Neural cell (in vitro differentiated cells): ENCODE measurements at regions not wholly inside any gene's neighbourhood (a gene's known extent, or its start where the extent isn't known, plus 50 kb on each side); places are given as distances from the start of the nearest gene placed in this dataset.

Experiments used
- H2AFZ ChIP-seq: fragments of 200-600, 300-800 bp; sonication (generic), shearing (Covaris generic); 2 replicates; pipeline ENCODE4 v1.6.0; 2014; ENCODE audit warnings: low read depth, mild to moderate bottlenecking, antibody characterized with exemption, low read length, moderate library complexity
- H3F3A ChIP-seq: fragments of 200-600 bp; shearing (Covaris generic); 2 replicates; pipeline ENCODE4 v1.6.1; 2016; ENCODE audit warnings: mild to moderate bottlenecking, moderate library complexity, mixed read lengths, antibody characterized with exemption, low read length; ENCODE audit not compliant: insufficient read depth, poor library complexity, severe bottlenecking
- H3K27ac ChIP-seq: fragments of 200-600, 300-800 bp; sonication (generic), shearing (Covaris generic); 2 replicates; pipeline ENCODE4 v1.5.1; 2014; ENCODE audit warnings: mild to moderate bottlenecking, low read length, moderate library complexity
- H3K27me3 ChIP-seq: fragments of 300-800, 200-600 bp; sonication (generic), shearing (Covaris generic); 2 replicates; pipeline ENCODE4 v1.6.0; 2014; ENCODE audit warnings: mild to moderate bottlenecking, low read depth, low read length, moderate library complexity; ENCODE audit not compliant: insufficient read depth
- H3K36me3 ChIP-seq: fragments of 300-800, 200-600 bp; sonication (generic), shearing (Covaris generic); 2 replicates; pipeline ENCODE4 v1.5.1; 2014; ENCODE audit warnings: mild to moderate bottlenecking, antibody characterized with exemption, low read length, moderate library complexity; ENCODE audit not compliant: insufficient read depth
- H3K4me2 ChIP-seq: fragments of 300-800, 200-600 bp; sonication (generic), shearing (Covaris generic); 2 replicates; pipeline ENCODE4 v1.6.0; 2014; ENCODE audit warnings: mild to moderate bottlenecking, low read length
- H3K4me3 ChIP-seq: fragments of 300-800, 200-600 bp; sonication (generic), shearing (Covaris generic); 2 replicates; pipeline ENCODE4 v1.5.1; 2014; ENCODE audit warnings: mild to moderate bottlenecking, low read length, moderate library complexity
- H3K79me2 ChIP-seq: fragments of 200-600 bp; shearing (Covaris generic); replicated peaks from 2 replicates; pipeline ENCODE4 v1.6.0; 2014; ENCODE audit warnings: mild to moderate bottlenecking, low read length, moderate library complexity; ENCODE audit not compliant: insufficient read depth
- H3K9ac ChIP-seq: fragments of 300-800, 200-600 bp; sonication (generic), shearing (Covaris generic); 2 replicates; pipeline ENCODE4 v1.6.1; 2016; ENCODE audit warnings: mild to moderate bottlenecking, low read length, mixed read lengths
- H3K9me2 ChIP-seq: fragments of 200-600 bp; shearing (Covaris generic); 2 replicates; pipeline ENCODE4 v1.6.1; 2016; ENCODE audit warnings: mild to moderate bottlenecking, low read length, mixed read lengths; ENCODE audit not compliant: insufficient read depth
- H3K9me3 ChIP-seq: fragments of 200-600, 300-800 bp; sonication (generic), shearing (Covaris generic); 2 replicates; pipeline ENCODE4 v1.6.1; 2016; ENCODE audit warnings: mild to moderate bottlenecking, mixed run types, low read length, moderate library complexity, mixed read lengths
- H4K20me1 ChIP-seq: fragments of 200-600 bp; shearing (Covaris generic); 2 replicates; pipeline ENCODE4 v1.6.1; 2016; ENCODE audit warnings: mild to moderate bottlenecking, mixed run types; ENCODE audit not compliant: insufficient read depth
- EP300 ChIP-seq: fragments of 450-650 bp; conservative IDR thresholded peaks from 2 replicates; pipeline ENCODE4 v1.6.1; 2014; ENCODE audit warnings: antibody characterized with exemption, mild to moderate bottlenecking, moderate library complexity; ENCODE audit not compliant: poor library complexity, severe bottlenecking
- EZH2 ChIP-seq: fragments of 200-600, 300-800 bp; shearing (Covaris generic), sonication (generic); IDR thresholded peaks from 2 replicates; pipeline ENCODE4 v1.6.1; 2014; ENCODE audit warnings: antibody characterized with exemption, low read length, borderline replicate concordance, mild to moderate bottlenecking; ENCODE audit not compliant: insufficient read depth, poor library complexity, severe bottlenecking
- MXI1 ChIP-seq: fragments of 450-650 bp; conservative IDR thresholded peaks from 2 replicates; pipeline ENCODE4 v1.6.1; 2014; ENCODE audit warnings: antibody characterized with exemption, mild to moderate bottlenecking; ENCODE audit not compliant: poor library complexity, severe bottlenecking
- POLR2AphosphoS5 ChIP-seq: IDR thresholded peaks from 2 replicates; pipeline ENCODE4 v1.6.1; 2012
- RAD21 ChIP-seq: fragments of 450-650 bp; conservative IDR thresholded peaks from 2 replicates; pipeline ENCODE4 v1.6.1; 2014; ENCODE audit warnings: antibody characterized with exemption, mild to moderate bottlenecking, moderate library complexity
- SMC3 ChIP-seq: fragments of 450-650 bp; conservative IDR thresholded peaks from 2 replicates; pipeline ENCODE4 v1.6.1; 2014; ENCODE audit warnings: antibody characterized with exemption, mild to moderate bottlenecking, moderate library complexity; ENCODE audit not compliant: poor library complexity
- TAF1 ChIP-seq: IDR thresholded peaks from 2 replicates; pipeline ENCODE4 v1.6.1; 2012; ENCODE audit warnings: low read depth
- TF ChIP-seq, protein P1 (sequence below): fragments of 450-650 bp; IDR thresholded peaks from 2 replicates; pipeline ENCODE4 v1.5.1; 2014; ENCODE audit warnings: antibody characterized with exemption, mild to moderate bottlenecking, moderate library complexity; ENCODE audit not compliant: poor library complexity, severe bottlenecking
- TF ChIP-seq, protein P2 (sequence below): IDR thresholded peaks from 2 replicates; pipeline ENCODE4 v1.6.1; 2012; ENCODE audit warnings: borderline replicate concordance

DNA sequence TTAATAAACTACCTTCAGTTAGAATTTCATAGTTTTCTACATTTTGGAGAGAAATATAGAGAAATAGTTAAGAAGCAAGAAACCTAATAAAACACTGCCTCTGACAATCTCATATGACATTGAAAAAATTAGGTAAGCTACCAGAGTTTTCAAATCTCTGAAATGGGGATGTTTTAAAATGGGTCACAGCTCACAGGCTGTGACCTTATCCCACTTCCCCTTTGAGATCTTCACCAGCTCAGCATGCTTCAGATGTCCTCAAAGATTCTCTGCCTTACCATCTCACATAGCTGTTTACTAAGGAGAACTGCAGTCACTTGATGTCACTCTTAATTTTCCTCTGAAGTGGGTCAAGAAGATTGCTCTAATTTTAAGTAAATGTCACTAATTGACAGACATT lies 717.8 kb downstream of the JRKL start:
- H3K36me3 ChIP-seq: no peaks in the 10 kb centered on the region
- no peak overlapping the region for H3K9ac ChIP-seq
- no peaks in the 10 kb centered on the region for H4K20me1 ChIP-seq
- H3K79me2 ChIP-seq: no peaks in the 10 kb centered on the region
- H3K27me3 ChIP-seq: no peaks in the 10 kb centered on the region
- TF ChIP-seq POLR2AphosphoS5: no peak
- TF ChIP-seq EZH2: no peak
- TF ChIP-seq EP300: no peak
- TF ChIP-seq TAF1: no peak
- no peak for TF ChIP-seq SMC3
- no peak for TF ChIP-seq RAD21
- TF ChIP-seq MXI1: no peak
- TF ChIP-seq, protein P1, sequence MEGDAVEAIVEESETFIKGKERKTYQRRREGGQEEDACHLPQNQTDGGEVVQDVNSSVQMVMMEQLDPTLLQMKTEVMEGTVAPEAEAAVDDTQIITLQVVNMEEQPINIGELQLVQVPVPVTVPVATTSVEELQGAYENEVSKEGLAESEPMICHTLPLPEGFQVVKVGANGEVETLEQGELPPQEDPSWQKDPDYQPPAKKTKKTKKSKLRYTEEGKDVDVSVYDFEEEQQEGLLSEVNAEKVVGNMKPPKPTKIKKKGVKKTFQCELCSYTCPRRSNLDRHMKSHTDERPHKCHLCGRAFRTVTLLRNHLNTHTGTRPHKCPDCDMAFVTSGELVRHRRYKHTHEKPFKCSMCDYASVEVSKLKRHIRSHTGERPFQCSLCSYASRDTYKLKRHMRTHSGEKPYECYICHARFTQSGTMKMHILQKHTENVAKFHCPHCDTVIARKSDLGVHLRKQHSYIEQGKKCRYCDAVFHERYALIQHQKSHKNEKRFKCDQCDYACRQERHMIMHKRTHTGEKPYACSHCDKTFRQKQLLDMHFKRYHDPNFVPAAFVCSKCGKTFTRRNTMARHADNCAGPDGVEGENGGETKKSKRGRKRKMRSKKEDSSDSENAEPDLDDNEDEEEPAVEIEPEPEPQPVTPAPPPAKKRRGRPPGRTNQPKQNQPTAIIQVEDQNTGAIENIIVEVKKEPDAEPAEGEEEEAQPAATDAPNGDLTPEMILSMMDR: no peak
- TF ChIP-seq, protein P2, sequence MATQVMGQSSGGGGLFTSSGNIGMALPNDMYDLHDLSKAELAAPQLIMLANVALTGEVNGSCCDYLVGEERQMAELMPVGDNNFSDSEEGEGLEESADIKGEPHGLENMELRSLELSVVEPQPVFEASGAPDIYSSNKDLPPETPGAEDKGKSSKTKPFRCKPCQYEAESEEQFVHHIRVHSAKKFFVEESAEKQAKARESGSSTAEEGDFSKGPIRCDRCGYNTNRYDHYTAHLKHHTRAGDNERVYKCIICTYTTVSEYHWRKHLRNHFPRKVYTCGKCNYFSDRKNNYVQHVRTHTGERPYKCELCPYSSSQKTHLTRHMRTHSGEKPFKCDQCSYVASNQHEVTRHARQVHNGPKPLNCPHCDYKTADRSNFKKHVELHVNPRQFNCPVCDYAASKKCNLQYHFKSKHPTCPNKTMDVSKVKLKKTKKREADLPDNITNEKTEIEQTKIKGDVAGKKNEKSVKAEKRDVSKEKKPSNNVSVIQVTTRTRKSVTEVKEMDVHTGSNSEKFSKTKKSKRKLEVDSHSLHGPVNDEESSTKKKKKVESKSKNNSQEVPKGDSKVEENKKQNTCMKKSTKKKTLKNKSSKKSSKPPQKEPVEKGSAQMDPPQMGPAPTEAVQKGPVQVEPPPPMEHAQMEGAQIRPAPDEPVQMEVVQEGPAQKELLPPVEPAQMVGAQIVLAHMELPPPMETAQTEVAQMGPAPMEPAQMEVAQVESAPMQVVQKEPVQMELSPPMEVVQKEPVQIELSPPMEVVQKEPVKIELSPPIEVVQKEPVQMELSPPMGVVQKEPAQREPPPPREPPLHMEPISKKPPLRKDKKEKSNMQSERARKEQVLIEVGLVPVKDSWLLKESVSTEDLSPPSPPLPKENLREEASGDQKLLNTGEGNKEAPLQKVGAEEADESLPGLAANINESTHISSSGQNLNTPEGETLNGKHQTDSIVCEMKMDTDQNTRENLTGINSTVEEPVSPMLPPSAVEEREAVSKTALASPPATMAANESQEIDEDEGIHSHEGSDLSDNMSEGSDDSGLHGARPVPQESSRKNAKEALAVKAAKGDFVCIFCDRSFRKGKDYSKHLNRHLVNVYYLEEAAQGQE: no peak
- no peaks in the 10 kb centered on the region for H3F3A ChIP-seq
- no peak overlapping the region for H2AFZ ChIP-seq
- H3K4me3 ChIP-seq: no peak overlapping the region
- no peaks in the 10 kb centered on the region for H3K9me2 ChIP-seq
- H3K27ac ChIP-seq: no peak overlapping the region
- no peaks in the 10 kb centered on the region for H3K9me3 ChIP-seq
- no peak overlapping the region for H3K4me2 ChIP-seq

DNA sequence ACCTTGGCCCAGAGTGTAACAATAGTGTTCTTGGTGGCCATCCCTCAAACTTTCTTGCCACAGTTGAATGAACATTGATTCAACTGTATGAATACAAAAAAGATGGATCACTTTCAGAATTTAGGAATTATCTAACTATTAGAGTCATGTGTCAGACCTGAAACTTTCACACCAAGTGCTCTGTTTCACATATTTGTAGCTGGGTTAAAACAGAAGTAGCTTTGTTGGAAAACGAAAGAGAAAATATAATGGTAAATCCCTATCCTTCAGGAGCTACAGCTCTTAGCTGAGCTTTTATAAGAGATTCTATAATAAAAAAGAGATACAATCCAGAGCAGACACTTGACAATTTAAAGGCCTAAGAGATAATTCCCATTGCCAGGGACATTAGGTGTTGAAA lies 719.3 kb downstream of the JRKL start:
- Histone ChIP-seq H3K9me3 (no peaks in the 10 kb centered on the region), H3K4me2 (no peak overlapping the region), H3K36me3 (no peaks in the 10 kb centered on the region), H3K4me3 (no peak overlapping the region), H4K20me1 (no peaks in the 10 kb centered on the region), H3K27ac (no peak overlapping the region), H3K9me2 (no peaks in the 10 kb centered on the region), H3F3A (no peaks in the 10 kb centered on the region), H3K9ac (no peak overlapping the region), H3K79me2 (no peaks in the 10 kb centered on the region), H3K27me3 (no peaks in the 10 kb centered on the region), H2AFZ (no peak overlapping the region)
- TF ChIP-seq EP300 (no peak), TAF1 (no peak), RAD21 (no peak), EZH2 (no peak), POLR2AphosphoS5 (no peak), MXI1 (no peak), SMC3 (no peak)
- TF ChIP-seq, protein P1: no peak
- TF ChIP-seq, protein P2: no peak
